PFSK-1 (cell line): ENCODE measurements at regions not wholly inside any gene's neighbourhood (a gene's known extent, or its start where the extent isn't known, plus 50 kb on each side); places are given as distances from the start of the nearest gene placed in this dataset.

Source experiments
- FOXP2 ChIP-seq: optimal IDR thresholded peaks from 2 replicates; pipeline ENCODE3; 2011; ENCODE audit warnings: borderline replicate concordance, control low read depth, inconsistent platforms; ENCODE audit not compliant: insufficient read depth; ENCODE audit errors: extremely low read length, extremely low read depth
- POLR2AphosphoS5 ChIP-seq: IDR thresholded peaks from 2 replicates; pipeline ENCODE4 v1.6.1; 2012; ENCODE audit warnings: low read depth, mild to moderate bottlenecking, control low read depth, low read length, moderate library complexity
- SIN3A ChIP-seq: IDR thresholded peaks from 2 replicates; pipeline ENCODE4 v1.6.1; 2012; ENCODE audit warnings: mild to moderate bottlenecking, low read length, moderate library complexity, borderline replicate concordance; ENCODE audit not compliant: insufficient read depth
- TAF1 ChIP-seq: IDR thresholded peaks from 2 replicates; pipeline ENCODE4 v1.6.1; 2012; ENCODE audit warnings: low read length, control low read depth, borderline replicate concordance; ENCODE audit not compliant: insufficient read depth
- TF ChIP-seq, protein P1 (sequence below), 2 experiments: IDR thresholded peaks; 2 replicates each; pipeline versions ENCODE4 v1.6.1 to v1.8.0; 2011 to 2012; ENCODE audit warnings: low read depth in 2 of 2, low read length in 2 of 2, control low read depth in 1 of 2, inconsistent platforms in 1 of 2, mild to moderate bottlenecking in 1 of 2, moderate library complexity in 1 of 2; ENCODE audit not compliant: insufficient read depth in 1 of 2

- no peak for TF ChIP-seq POLR2AphosphoS5
- no peak for TF ChIP-seq SIN3A
- no peak for TF ChIP-seq TAF1
- no peak for TF ChIP-seq FOXP2
- TF ChIP-seq, protein P1, sequence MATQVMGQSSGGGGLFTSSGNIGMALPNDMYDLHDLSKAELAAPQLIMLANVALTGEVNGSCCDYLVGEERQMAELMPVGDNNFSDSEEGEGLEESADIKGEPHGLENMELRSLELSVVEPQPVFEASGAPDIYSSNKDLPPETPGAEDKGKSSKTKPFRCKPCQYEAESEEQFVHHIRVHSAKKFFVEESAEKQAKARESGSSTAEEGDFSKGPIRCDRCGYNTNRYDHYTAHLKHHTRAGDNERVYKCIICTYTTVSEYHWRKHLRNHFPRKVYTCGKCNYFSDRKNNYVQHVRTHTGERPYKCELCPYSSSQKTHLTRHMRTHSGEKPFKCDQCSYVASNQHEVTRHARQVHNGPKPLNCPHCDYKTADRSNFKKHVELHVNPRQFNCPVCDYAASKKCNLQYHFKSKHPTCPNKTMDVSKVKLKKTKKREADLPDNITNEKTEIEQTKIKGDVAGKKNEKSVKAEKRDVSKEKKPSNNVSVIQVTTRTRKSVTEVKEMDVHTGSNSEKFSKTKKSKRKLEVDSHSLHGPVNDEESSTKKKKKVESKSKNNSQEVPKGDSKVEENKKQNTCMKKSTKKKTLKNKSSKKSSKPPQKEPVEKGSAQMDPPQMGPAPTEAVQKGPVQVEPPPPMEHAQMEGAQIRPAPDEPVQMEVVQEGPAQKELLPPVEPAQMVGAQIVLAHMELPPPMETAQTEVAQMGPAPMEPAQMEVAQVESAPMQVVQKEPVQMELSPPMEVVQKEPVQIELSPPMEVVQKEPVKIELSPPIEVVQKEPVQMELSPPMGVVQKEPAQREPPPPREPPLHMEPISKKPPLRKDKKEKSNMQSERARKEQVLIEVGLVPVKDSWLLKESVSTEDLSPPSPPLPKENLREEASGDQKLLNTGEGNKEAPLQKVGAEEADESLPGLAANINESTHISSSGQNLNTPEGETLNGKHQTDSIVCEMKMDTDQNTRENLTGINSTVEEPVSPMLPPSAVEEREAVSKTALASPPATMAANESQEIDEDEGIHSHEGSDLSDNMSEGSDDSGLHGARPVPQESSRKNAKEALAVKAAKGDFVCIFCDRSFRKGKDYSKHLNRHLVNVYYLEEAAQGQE (IDR thresholded peaks at IDR 0.05; ENCODE audit: insufficient read depth in 1 of 2, low read depth in 2 of 2, low read length in 2 of 2), result no peak
Measured at GRCh38 chr11:134668796-134669195, 256.8 kb upstream of the B3GAT1 start.

DNA sequence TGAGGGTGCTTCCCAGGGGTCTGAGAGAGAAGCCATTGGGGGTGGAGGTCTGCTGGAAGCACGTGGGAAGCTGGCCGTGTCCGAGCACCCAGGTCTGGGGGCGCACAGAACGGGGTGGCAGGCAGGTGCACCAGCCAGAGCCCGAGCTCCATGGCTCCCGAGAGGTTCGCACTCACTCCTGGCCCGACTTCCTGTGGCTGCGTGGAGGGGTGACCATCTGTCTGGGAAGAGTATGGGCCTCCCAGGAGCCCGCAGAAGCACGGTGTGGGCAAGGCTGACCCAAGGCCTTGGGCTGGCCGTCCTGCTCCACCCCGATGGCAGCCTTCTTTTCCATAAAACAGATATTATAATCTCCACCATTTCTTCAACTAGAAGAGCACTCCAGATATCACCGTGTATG is 256.0 kb upstream of the B3GAT1 start:
- TF ChIP-seq FOXP2, result no peak
- TF ChIP-seq, protein P1 (IDR thresholded peaks at IDR 0.05; ENCODE audit: insufficient read depth in 1 of 2, low read depth in 2 of 2, low read length in 2 of 2), result no peak
- no peak for TF ChIP-seq SIN3A
- TF ChIP-seq POLR2AphosphoS5, result no peak
- no peak for TF ChIP-seq TAF1

GRCh38 chr11:134667505-134667904 is 255.5 kb upstream of the B3GAT1 start:
- TF ChIP-seq FOXP2, result no peak
- TF ChIP-seq TAF1, result no peak
- no peak for TF ChIP-seq POLR2AphosphoS5
- TF ChIP-seq, protein P1 (IDR thresholded peaks at IDR 0.05; ENCODE audit: insufficient read depth in 1 of 2, low read depth in 2 of 2, low read length in 2 of 2), result no peak
- no peak for TF ChIP-seq SIN3A

- TF ChIP-seq TAF1 (no peak), FOXP2 (no peak), SIN3A (no peak), POLR2AphosphoS5 (no peak)
- TF ChIP-seq, protein P1 (IDR thresholded peaks at IDR 0.05; ENCODE audit: insufficient read depth in 1 of 2, low read depth in 2 of 2, low read length in 2 of 2), result no peak
Measured at GRCh38 chr11:134667175-134667500, 255.1 kb upstream of the B3GAT1 start.

GRCh38 chr11:134666273-134667174 is 254.5 kb upstream of the B3GAT1 start:
- TF ChIP-seq FOXP2 (no peak), TAF1 (no peak), SIN3A (no peak), POLR2AphosphoS5 (no peak)
- TF ChIP-seq, protein P1 (IDR thresholded peaks at IDR 0.05; ENCODE audit: insufficient read depth in 1 of 2, low read depth in 2 of 2, low read length in 2 of 2), result no peak
